IPS-20b (cell line): ENCODE measurements at regions not wholly inside any gene's neighbourhood (a gene's known extent, or its start where the extent isn't known, plus 50 kb on each side); places are given as distances from the start of the nearest gene placed in this dataset.

ENCODE experiments used
- H3K27ac ChIP-seq: one replicate; pipeline ENCODE4 v1.5.1; 2013; ENCODE audit warnings: low read length
- H3K27me3 ChIP-seq: 2 replicates; pipeline ENCODE4 v1.6.1; 2013; ENCODE audit warnings: mild to moderate bottlenecking, low read length, inconsistent platforms; ENCODE audit not compliant: insufficient read depth
- H3K36me3 ChIP-seq: 2 replicates; pipeline ENCODE4 v1.6.1; 2013; ENCODE audit warnings: low read depth, mild to moderate bottlenecking, inconsistent platforms, low read length, moderate library complexity; ENCODE audit not compliant: insufficient read depth
- H3K4me1 ChIP-seq: 2 replicates; pipeline ENCODE4 v1.6.1; 2013; ENCODE audit warnings: mild to moderate bottlenecking, control low read depth, inconsistent platforms, low read length, moderate library complexity; ENCODE audit not compliant: insufficient read depth
- H3K4me3 ChIP-seq: 2 replicates; pipeline ENCODE4 v1.5.1; 2013; ENCODE audit warnings: mild to moderate bottlenecking, low read length, inconsistent platforms
- H3K9ac ChIP-seq: 2 replicates; pipeline ENCODE4 v1.6.1; 2013; ENCODE audit warnings: low read depth, mild to moderate bottlenecking, inconsistent platforms, low read length, moderate library complexity
- H3K9me3 ChIP-seq: 2 replicates; pipeline ENCODE4 v1.6.1; 2013; ENCODE audit warnings: mild to moderate bottlenecking, low read depth, low read length, inconsistent platforms; ENCODE audit not compliant: insufficient read depth

DNA sequence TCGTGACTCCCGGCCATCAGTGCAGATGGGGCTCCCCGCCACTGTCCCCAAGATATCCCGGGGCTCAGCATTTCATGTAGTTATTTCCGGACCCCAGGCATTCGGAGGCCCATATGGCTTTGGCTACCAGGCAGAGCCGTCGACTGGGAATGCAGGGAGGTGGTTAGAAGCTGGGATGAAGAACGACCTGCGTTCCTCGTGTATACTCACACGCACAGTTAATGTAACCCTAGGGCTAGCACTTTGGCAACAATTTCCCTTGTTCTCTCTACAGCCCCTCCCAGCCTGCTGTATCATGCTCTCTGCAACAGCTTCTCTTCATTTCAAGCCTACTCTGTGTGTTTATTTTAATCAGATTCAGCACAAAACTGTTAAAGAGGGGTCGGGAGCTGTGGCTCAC lies 240.4 kb downstream of the MYLK4 start:
- Histone ChIP-seq H3K36me3 (no peaks in the 10 kb centered on the region), H3K4me1 (no peaks in the 10 kb centered on the region), H3K4me3 (no peak overlapping the region), H3K9me3 (no peaks in the 10 kb centered on the region), H3K27me3 (no peaks in the 10 kb centered on the region), H3K9ac (no peak overlapping the region), H3K27ac (no peak overlapping the region)

DNA sequence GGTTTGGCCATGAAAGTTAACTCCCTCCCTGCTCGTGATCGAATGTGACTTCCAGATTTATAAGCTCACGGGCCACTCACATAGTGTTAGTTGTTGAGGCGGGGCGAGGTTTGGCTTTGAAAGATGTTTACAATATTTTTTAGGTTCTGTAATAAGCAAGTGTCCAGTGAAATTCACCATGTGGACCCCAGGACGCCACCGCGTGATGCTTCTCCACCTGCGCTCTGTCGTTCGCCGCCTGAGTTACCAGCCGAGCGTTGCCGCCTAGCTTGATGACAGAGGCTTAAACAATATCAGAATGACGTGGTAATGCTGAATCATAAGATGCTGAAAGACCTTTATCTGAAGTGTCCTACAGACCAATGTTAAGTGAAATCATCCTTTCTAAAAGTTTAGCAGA lies 241.0 kb downstream of the MYLK4 start:
- H3K4me1 ChIP-seq = no peaks in the 10 kb centered on the region
- H3K9me3 ChIP-seq = no peaks in the 10 kb centered on the region
- no peaks in the 10 kb centered on the region for H3K27me3 ChIP-seq
- no peak overlapping the region for H3K9ac ChIP-seq
- no peak overlapping the region for H3K27ac ChIP-seq
- no peaks in the 10 kb centered on the region for H3K36me3 ChIP-seq
- no peak overlapping the region for H3K4me3 ChIP-seq

DNA sequence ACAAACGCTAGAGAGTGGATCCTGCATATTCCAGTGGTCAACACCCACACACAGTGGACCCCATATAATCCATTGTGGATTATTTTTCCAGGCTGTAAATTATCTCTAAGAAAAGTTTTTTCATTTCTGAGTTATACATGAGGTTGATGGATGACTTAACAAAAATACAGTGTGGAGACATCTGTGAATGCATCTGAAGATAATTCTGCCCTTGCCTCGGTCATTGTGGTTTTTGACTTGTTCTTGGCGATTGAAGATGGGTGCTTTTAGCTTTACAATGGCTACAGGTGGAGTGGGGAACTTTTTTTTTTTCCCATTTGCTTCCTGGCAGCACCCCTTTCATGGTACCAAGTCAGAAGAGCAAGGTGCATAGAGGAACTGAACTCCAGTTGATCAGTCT lies 242.7 kb downstream of the MYLK4 start:
- Histone ChIP-seq H3K4me3 (no peak overlapping the region), H3K27ac (no peak overlapping the region), H3K27me3 (no peaks in the 10 kb centered on the region)

DNA sequence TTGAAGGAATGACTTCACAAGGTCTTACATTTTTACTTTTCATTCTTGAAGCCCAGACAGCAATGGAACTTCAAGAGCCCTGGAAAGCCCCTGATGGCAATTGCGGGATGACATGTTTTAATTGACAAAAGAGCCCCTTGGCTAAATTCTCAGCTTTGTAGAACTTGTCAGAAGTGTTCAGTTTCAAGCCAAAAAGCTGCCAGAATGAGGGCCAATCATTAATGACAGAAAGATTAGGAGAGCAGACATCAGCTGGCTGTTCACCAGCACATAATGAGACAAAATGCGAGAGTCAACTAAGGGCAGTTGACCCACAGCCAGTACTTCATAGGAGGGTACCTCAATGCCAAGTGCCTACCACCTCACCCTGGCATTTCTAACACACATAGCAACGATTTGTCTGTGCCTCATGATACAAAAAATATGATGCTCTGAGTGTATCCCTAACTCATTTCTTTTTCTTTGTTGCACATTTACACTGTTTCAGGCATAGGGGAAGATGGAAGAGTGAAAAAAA lies 243.1 kb downstream of the MYLK4 start:
- Histone ChIP-seq H3K4me1 (peaks cover 3% of the 10 kb centered on the region; the same call in 1 of the 2 replicates), H3K4me3 (no peak overlapping the region), H3K27ac (no peak overlapping the region), H3K9me3 (no peaks in the 10 kb centered on the region), H3K9ac (no peak overlapping the region), H3K36me3 (no peaks in the 10 kb centered on the region), H3K27me3 (no peaks in the 10 kb centered on the region)

More for the DNA sequence above, 242.7 kb downstream of the MYLK4 start:
- Histone ChIP-seq H3K4me1 (no peaks in the 10 kb centered on the region; the same call in 1 of the 2 replicates), H3K36me3 (no peaks in the 10 kb centered on the region), H3K9ac (no peak overlapping the region), H3K9me3 (no peaks in the 10 kb centered on the region)

DNA sequence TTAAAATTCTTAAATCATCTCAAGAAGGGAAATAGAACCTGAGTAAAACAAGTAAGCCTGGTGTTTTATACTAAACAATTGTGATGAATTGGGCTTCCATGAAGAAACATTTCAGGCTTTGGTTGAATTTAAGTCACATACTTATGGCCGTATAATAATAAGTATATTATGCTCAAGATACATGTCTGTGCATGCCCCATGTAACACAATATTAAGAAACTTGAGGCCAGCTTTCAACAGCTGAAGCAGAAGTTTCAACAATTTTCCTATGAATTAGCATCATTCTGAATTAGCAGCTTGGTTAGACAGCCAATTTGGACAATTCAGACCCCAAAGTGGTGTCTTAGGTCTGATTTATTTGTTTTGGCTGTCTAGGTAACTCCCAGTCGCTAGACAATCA lies 243.7 kb downstream of the MYLK4 start:
- no peak overlapping the region for H3K27ac ChIP-seq
- no peaks in the 10 kb centered on the region for H3K36me3 ChIP-seq
- peaks cover 3% of the 10 kb centered on the region; the same call in 1 of the 2 replicates for H3K4me1 ChIP-seq
- no peaks in the 10 kb centered on the region for H3K9me3 ChIP-seq
- no peak overlapping the region for H3K4me3 ChIP-seq
- no peak overlapping the region for H3K9ac ChIP-seq
- no peaks in the 10 kb centered on the region for H3K27me3 ChIP-seq

DNA sequence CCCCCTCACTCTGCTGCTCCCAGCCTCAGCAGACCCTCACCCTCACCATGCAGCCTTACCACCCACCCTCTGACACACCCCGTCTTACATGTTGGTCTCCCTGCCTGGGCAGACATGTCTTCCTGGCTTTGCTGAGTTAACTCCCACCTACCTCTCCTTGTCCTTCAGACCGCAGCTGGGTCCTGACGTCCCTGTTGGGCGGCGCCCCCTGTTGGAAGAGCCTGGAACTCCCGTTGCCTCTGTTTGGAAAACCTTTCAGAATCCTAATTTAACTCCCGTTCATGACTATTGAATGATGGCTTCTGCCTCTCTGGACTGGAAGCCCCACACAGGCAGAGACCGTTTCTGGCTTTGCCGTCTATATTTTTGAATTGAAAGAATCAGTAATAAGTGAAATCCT lies 245.1 kb downstream of the MYLK4 start:
- Histone ChIP-seq H3K27ac (no peak overlapping the region), H3K27me3 (no peaks in the 10 kb centered on the region), H3K4me3 (no peak overlapping the region), H3K9me3 (no peaks in the 10 kb centered on the region), H3K36me3 (no peaks in the 10 kb centered on the region), H3K9ac (no peak overlapping the region), H3K4me1 (peaks cover 3% of the 10 kb centered on the region; the same call in 1 of the 2 replicates)

DNA sequence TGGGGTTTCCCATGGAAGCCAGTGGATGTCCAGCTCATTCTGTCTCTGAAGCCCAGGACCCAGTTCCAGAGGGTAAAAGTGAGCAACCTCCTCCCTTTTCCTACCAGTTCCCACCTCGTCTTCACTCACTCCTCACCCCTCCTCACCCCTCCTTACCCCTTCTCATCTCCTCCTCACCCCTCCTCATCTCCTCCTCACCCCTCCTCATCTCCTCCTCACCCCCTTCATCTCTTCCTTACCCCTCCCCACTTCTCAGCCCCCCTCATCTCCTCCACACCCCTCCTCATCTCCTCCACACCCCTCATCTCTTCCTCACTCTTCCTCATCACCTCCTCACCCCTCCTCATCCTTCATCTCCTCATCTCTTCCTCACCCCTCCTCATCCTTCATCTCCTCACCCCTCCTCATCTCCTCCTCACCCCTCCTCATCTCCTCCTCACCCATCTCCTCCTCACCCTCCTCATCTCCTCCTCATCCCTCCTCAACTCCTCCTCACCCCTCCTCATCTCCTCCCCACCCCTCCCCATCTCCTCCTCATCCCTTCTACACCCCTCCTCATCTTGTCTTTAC lies 246.1 kb downstream of the MYLK4 start:
- H3K36me3 ChIP-seq = no peaks in the 10 kb centered on the region

DNA sequence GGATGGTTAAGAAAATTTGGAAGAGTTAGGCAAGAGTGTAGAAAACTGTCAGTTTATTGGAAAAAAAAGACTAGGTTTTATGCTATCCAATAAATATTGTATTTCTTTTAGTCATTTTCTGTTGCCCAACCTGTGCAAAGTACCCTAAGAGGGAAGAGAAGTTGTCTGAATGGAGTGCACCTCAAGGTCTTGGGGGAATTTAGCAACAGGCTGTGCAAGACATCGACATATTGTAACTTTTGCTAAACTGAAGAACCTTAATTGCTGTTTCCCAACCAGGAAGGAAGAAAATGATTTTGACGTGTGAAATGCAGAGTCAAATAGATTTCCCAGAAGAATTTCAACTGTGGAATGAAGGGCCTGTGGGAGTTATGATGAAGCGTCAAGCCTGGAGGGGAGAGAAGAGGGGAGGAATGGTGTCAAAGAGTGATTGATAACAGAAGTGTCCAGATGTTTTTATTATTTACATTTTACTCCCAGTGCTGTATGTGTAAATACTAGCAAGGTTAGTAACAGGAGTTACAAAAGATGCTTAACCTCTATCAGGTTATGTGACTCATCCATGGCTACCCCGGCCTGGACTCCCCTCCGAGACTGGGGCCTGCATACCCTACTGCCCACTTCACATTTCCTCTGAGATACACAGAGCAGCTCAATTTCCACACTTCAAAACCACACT lies 246.8 kb downstream of the MYLK4 start:
- Histone ChIP-seq H3K9ac (no peak overlapping the region), H3K36me3 (no peaks in the 10 kb centered on the region), H3K9me3 (no peaks in the 10 kb centered on the region), H3K4me1 (peaks cover 3% of the 10 kb centered on the region; the same call in 1 of the 2 replicates), H3K27ac (no peak overlapping the region), H3K27me3 (no peaks in the 10 kb centered on the region), H3K4me3 (no peak overlapping the region)

More for the DNA sequence above, 246.1 kb downstream of the MYLK4 start:
- Histone ChIP-seq H3K27me3 (no peaks in the 10 kb centered on the region), H3K9ac (no peak overlapping the region), H3K4me3 (no peak overlapping the region), H3K4me1 (peaks cover 3% of the 10 kb centered on the region; the same call in 1 of the 2 replicates), H3K27ac (no peak overlapping the region), H3K9me3 (no peaks in the 10 kb centered on the region)

DNA sequence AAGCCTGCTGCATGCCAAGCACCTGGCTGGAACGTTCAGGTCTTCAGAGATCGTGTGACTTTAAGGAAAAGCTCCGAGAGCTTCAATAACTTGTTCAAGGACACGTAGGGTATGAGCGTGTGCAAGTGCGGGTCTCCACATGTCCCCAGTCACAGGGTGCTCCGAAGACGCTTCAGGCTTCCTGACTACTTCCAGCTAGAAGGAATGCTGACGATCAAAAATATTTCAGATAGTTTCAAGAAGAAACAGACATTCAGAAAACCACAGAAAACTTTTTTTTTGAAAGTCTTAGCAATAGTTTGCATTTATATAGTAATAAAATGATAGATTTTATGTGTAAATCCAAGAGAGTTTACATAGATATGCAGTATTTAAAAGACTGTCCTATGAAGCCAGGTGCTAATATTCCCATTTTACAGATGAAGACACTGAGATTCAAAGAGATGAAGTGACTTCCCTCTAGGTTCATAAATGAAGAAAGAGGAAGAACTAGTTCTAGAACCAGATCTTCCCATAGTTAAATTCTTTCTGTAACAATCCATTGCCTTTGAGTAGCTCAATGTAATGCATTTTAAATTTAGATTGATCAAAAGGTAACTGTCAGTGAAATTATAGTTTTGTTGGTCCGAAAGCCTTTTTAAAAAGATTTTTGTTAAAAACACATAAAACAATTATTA lies 247.6 kb downstream of the MYLK4 start:
- no peaks in the 10 kb centered on the region for H3K36me3 ChIP-seq
- H3K9ac ChIP-seq = no peak overlapping the region
- H3K4me3 ChIP-seq = no peak overlapping the region
- no peaks in the 10 kb centered on the region for H3K9me3 ChIP-seq
- H3K27me3 ChIP-seq = no peaks in the 10 kb centered on the region
- no peak overlapping the region for H3K27ac ChIP-seq
- peaks cover 3% of the 10 kb centered on the region; the same call in 1 of the 2 replicates for H3K4me1 ChIP-seq

DNA sequence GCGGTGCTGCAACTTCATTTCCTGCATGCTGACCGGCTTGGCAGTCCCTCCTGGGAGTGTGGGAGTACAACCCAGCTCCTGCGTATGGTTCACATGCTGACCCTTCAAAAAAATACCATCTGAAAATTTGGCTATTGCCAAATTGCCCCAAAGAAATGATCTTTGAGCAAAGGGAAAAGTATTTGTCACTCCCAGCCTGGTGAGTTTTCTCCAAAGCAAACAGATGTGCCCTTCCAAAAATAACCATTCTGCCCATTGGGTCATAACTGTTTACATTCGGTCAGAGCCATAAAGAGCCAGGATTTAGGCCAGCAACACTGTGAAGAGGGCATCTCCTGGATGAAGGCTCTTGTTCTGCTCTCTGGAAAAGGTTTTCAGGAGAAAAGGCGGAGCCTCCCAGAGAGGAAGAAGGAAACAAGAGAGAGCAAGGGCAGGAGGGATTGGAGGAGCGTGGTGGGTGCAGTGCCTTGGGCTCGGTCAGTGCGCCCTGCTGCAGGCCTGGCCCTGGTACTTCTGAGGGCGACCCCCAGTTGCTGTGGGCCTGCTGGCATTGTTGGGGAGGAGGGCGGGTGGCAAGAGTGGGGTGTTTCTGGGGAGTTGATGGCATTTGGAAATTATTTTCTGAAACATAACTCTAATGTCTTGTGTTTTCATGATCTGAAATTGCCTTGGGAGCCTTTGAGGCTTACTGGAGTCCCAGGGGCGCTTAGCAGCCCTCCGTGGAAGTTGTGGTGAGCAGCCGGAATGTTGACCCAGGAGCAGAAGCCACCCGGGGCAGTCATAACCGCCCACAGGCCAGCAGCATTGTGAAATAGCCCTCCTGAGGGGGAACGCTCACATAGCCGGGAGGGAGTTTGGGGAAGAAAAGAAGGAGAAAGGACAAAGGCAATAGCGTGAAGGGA lies 248.4 kb downstream of the MYLK4 start:
- Histone ChIP-seq H3K4me1 (peaks cover 3% of the 10 kb centered on the region; the same call in 1 of the 2 replicates), H3K36me3 (no peaks in the 10 kb centered on the region), H3K9ac (no peak overlapping the region), H3K27ac (no peak overlapping the region), H3K4me3 (no peak overlapping the region), H3K9me3 (no peaks in the 10 kb centered on the region), H3K27me3 (no peaks in the 10 kb centered on the region)

DNA sequence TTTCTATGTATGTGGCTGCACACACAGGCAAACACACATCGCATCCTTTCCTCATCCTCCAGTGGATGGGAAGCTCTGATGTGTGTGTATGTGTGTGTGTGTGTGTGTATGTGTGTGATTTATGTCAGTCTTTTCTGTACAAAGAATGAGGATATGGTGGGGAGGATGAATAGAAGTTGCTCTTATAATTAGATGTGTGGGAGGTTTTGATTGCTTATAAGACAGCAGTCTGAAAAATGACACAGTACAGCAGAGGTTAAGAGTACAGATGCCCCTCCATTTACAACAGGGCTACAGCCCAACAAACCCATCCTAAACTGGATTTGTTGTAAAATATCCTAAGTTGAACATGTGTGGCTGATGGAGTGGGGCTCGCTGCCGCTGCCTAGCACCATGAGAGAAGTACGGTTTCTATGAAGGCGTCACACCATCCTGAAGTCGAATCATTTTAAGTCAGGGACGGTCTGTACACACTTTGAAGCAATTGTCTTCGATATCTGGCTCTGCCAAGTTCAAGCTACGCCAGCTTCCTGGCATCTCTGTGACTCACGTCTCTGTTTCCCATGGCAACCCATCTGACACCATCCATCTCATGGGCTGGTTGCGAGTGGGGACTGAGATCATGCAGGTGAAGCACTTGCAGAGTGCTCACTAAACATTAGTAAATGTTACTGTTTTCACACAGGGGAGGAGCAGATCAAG lies 252.6 kb downstream of the MYLK4 start:
- no peaks in the 10 kb centered on the region for H3K36me3 ChIP-seq
- H3K27me3 ChIP-seq = no peaks in the 10 kb centered on the region
- H3K27ac ChIP-seq = no peak overlapping the region
- H3K9ac ChIP-seq = no peak overlapping the region
- H3K9me3 ChIP-seq = no peaks in the 10 kb centered on the region
- no peak overlapping the region for H3K4me3 ChIP-seq
- peaks cover 3% of the 10 kb centered on the region; the same call in 1 of the 2 replicates for H3K4me1 ChIP-seq
